ENCODE measurements at regions not wholly inside any gene's neighbourhood (a gene's known extent, or its start where the extent isn't known, plus 50 kb on each side); places are given as distances from the start of the nearest gene placed in this dataset.

GRCh38 chr6:169854813-169855212, 103.4 kb downstream of the ERMARD start:
- no peak for TF ChIP-seq POLR2AphosphoS5 (IDR thresholded peaks at IDR 0.05)
- TF ChIP-seq CTCF (IDR thresholded peaks at IDR 0.05) = no peak
- TF ChIP-seq EP300 (IDR thresholded peaks at IDR 0.05) = no peak

Data from esophagus muscularis mucosa (tissue), 4 donors.